ENCODE measurements at regions not wholly inside any gene's neighbourhood (a gene's known extent, or its start where the extent isn't known, plus 50 kb on each side); places are given as distances from the start of the nearest gene placed in this dataset.
"Not testable (repeated sequence)": the region's sequence is repeated elsewhere in the genome, so short reads cannot be mapped to it uniquely, and the experiment has no call there.

DNA sequence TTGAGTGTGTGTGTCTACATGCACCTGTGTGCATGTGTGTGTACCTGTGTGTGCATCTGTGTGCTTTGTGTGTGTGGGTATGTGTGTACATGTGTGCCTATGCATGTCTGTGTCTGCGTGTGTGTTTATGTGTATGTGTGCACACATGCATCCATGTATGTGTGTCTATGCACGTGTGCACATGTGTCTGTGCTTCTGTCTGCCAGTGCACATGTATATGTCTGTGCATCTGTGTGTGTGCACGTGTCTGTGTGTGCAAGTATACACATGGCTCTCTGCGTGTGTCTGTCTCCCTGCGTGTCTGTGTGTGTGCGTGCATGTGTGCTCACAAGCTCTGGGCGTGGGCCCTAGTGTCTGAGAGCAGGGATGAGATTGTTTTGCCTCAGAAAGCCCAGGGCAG is 85.3 kb upstream of the SEC14L1 start:
- Mint-ChIP-seq H3K9me3 (no peaks in the 10 kb centered on the region), H3K36me3 (ENCODE audit: insufficient read depth) (no peaks in the 10 kb centered on the region), H3K4me3 (no peak overlapping the region), H3K4me1 (ENCODE audit: low read depth) (peaks cover 2% of the 10 kb centered on the region), H3K27me3 (ENCODE audit: low read depth) (peaks cover 24% of the 10 kb centered on the region)
- DNase-seq, result no peak
- ATAC-seq, result no peak

DNA sequence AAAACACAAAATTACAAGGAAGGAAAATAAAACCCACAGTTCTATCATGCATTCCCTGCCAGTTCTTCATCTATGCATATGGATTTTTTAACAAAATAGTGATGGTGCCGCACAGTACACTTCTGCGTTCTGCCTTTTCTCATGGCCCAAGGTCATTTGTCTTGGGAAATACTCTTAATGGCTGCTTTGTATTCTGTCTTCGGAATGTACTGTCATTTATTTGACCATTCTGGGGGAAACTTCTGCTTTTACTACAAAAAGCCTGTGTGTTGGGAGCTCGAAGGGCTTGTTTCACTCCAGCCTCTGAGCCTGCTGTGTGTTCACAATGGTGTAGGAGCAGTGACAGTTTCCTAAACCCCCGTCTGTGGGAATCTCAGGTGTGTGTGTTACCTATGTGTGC is 82.8 kb upstream of the SEC14L1 start:
- no peaks in the 10 kb centered on the region for H3K9me3 Mint-ChIP-seq
- ATAC-seq, result no peak

DNA sequence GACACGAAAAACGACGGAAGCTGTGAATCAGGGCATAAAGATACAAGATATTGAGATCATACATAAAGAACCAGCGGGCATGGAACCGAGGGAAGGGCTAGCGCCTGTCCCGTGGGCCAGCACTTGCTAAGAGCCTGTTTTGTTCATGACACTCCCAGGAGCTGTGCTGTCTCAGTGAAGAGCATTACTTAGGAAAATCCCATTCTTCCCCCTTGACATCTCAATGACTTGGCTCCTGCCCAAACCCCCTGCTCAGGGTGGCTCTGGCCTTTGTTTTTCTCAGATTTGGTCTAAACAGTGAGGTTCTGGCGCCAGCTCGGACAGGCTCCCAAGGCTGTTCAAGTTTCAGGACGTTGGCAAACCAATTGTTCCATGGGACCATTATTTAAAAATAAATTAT is 79.1 kb upstream of the SEC14L1 start:
- peaks cover 15% of the 10 kb centered on the region for H3K27me3 Mint-ChIP-seq (ENCODE audit: low read depth)
- no peaks in the 10 kb centered on the region for H3K36me3 Mint-ChIP-seq (ENCODE audit: insufficient read depth)
- no peak overlapping the region for H3K4me3 Mint-ChIP-seq
- ATAC-seq (no peak), DNase-seq (no peak)
- peaks cover under 1% of the 10 kb centered on the region for H3K4me1 Mint-ChIP-seq (ENCODE audit: low read depth)
- no peaks in the 10 kb centered on the region for H3K9me3 Mint-ChIP-seq

More for the DNA sequence above, 82.8 kb upstream of the SEC14L1 start:
- H3K4me1 Mint-ChIP-seq (ENCODE audit: low read depth), result peaks cover 2% of the 10 kb centered on the region
- no peak for DNase-seq
- no peaks in the 10 kb centered on the region for H3K36me3 Mint-ChIP-seq (ENCODE audit: insufficient read depth)
- peaks cover 31% of the 10 kb centered on the region for H3K27me3 Mint-ChIP-seq (ENCODE audit: low read depth)
- no peak overlapping the region for H3K4me3 Mint-ChIP-seq

DNA sequence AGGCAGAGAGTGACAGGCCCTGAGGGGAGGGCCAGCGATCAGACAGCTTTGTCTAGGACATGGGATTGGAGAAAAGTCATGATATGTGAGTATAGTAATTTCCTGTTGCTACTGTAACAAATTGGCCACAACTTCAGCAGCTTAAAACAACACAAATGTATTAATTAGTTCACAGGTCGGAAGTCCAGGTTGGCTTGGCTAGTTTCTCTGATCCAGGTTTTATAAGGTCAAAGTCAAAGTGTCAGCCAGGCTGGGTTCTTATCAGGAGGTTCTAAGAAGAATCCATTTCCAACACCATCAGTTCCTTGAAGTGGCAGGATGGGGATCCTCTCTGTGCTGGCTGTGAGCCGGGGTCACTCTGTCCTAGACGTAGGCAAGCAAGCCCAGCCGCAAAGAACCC is 76.2 kb upstream of the SEC14L1 start:
- Mint-ChIP-seq H3K9me3 (no peaks in the 10 kb centered on the region), H3K27me3 (ENCODE audit: low read depth) (peaks cover 16% of the 10 kb centered on the region), H3K4me1 (ENCODE audit: low read depth) (peaks cover 1% of the 10 kb centered on the region), H3K36me3 (ENCODE audit: insufficient read depth) (no peaks in the 10 kb centered on the region), H3K4me3 (no peak overlapping the region)
- no peak for DNase-seq
- ATAC-seq, result no peak

DNA sequence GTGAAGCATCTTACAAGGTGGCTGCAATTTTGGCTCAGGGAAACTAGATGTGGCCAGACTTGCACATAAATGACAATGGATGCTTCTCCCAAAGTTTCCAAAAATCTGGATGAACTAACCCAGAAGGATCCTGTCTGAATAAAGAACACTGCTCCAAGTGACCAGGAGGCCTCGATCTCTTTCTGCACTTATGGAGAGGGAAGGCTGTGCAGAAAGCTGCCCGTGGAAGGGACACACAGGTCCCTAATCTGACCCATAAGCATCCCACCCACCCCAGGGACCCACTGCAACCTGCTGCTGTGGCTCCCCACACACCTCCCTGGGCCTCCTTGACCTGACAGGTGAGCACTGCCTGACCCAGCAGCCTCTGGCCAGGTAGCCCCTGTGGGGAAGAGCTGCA is 74.6 kb upstream of the SEC14L1 start:
- DNase-seq (no peak), ATAC-seq (no peak)
- Mint-ChIP-seq H3K36me3 (ENCODE audit: insufficient read depth) (no peaks in the 10 kb centered on the region), H3K9me3 (no peaks in the 10 kb centered on the region), H3K4me1 (ENCODE audit: low read depth) (peaks cover 1% of the 10 kb centered on the region), H3K4me3 (no peak overlapping the region), H3K27me3 (ENCODE audit: low read depth) (peaks cover 17% of the 10 kb centered on the region)

DNA sequence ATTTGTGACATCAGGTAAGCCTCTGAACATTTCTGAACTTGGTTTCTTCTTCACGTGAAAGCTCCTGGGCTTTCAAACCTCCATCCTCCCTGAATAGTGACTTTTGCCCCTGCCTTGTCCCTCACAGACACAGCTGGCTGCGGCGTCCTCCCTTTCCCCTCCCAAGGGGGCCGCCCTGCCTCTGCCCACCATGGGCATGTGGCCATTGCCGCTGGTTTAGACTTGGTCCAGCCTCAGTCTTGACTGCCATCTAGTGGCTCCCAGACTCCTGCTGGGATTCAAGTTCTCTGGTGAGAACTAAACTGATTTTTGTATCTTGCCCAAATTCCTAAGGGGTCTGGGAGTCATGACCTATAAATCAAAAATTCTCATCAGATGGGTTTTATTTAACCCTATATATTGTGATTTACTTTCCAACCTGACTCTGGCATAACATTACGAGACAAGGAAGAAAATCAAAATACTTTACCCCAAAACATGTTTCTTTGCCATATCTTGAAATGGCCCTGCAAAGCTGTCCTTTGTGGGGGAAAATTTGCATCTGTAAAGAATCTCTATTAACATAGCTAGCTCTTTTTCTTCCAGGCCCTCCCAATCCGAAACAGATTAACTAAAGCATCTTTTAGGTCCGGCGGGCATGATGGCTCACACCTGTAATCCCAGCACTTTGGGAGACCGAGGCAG is 73.9 kb upstream of the SEC14L1 start:
- ATAC-seq (peak; percentile 65 to 71), DNase-seq (peak; percentile 32)
- H3K4me1 Mint-ChIP-seq (ENCODE audit: low read depth); H3K4me3 Mint-ChIP-seq; H3K36me3 Mint-ChIP-seq (ENCODE audit: insufficient read depth); H3K9me3 Mint-ChIP-seq: not testable (repeated sequence)
- H3K27me3 Mint-ChIP-seq (ENCODE audit: low read depth), result peaks cover 18% of the 10 kb centered on the region

DNA sequence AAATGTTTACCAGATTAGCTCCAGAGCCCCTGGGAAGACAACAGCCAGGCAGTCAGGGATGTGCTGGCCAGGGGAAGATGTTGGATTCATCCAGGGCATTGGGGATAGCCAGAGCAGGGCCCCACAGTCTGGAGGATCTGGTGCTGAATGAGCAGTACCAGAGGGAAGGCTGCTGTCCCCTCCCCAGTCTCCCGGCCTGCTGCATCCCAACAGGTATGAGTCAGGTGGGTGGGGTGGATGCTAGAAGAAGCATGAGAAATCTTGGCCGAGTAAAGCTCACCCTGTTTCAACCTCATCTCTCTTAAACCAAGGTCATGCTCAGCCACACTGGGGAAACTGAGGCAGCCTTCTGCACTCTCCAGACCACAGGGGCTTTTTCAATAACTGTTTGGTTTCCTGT is 71.9 kb upstream of the SEC14L1 start:
- ATAC-seq (no peak), DNase-seq (no peak)
- Mint-ChIP-seq H3K4me3 (no peak overlapping the region), H3K27me3 (ENCODE audit: low read depth) (peaks cover 35% of the 10 kb centered on the region), H3K36me3 (ENCODE audit: insufficient read depth) (no peaks in the 10 kb centered on the region), H3K9me3 (no peaks in the 10 kb centered on the region), H3K4me1 (ENCODE audit: low read depth) (peaks cover 1% of the 10 kb centered on the region)

DNA sequence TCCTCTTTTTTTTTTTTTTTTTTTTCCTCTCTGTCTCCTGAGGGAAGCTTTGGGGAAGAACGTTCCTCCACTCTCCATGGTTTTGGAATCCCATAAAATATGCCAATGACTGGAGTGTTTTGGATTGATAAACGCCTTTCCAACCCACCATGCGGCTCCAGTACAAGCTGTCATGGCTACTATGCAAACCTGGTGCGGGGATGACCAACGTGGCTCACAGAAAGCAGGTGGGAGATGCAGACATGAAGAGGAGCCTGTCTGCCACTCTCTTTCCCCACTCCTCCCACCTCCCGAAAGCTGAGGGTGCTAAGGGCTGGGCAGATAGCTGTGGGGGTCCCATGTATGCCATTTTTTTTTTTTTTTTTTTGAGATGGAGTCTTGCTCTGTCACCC is 69.9 kb upstream of the SEC14L1 start:
- no peak for ATAC-seq
- peaks cover 1% of the 10 kb centered on the region for H3K4me1 Mint-ChIP-seq (ENCODE audit: low read depth)
- no peaks in the 10 kb centered on the region for H3K36me3 Mint-ChIP-seq (ENCODE audit: insufficient read depth)
- H3K4me3 Mint-ChIP-seq, result no peak overlapping the region
- H3K27me3 Mint-ChIP-seq (ENCODE audit: low read depth), result peaks cover 46% of the 10 kb centered on the region
- H3K9me3 Mint-ChIP-seq, result no peaks in the 10 kb centered on the region
- DNase-seq, result no peak

DNA sequence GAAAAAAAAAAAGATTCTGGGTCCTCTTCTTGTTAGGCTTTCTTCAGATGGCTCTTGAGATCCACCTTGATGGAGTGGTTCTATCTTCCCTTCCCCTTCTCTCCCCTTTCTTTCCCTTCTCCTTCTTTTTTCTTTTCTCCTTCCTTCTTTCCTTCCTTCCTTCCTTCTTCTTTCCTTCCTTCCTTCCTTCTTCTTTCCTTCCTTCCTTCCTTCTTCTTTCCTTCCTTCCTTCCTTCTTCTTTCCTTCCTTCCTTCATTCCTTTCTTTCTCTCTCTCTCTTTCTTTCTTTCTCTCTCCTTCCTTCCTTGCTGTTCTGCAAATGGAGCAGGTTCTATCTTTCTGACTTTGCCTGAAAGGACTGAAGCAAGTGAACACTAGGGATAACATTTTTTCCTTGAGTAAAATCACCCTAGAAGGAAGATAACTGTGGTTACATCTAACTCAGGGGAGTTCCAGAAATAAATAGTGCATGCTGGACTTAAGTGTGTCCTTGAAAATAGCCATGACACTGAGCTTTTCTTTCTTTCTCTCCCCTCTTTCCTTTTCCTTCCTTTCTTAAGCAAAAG is 68.8 kb upstream of the SEC14L1 start:
- H3K36me3 Mint-ChIP-seq (ENCODE audit: insufficient read depth), result no peaks in the 10 kb centered on the region
- H3K4me1 Mint-ChIP-seq (ENCODE audit: low read depth), result no peaks in the 10 kb centered on the region

DNA sequence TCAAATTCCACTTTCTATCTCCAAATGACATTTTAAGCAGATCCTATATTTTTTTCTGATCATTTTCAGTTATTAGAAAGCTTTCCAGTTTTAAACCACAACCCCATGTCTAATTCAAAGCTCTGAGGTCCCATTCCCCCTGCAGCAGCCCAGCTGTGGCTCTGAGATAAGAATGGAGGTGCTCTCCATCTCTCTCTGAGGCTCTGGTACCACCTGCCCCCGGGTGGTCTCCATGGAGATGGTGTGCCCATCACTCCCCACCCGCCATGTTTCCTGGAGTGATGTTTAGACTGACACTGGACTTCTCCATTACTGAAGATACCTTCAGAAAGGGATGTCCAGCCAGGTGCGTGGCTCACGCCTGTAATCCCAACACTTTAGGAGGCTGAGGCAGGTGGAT is 68.1 kb upstream of the SEC14L1 start:
- no peak overlapping the region for H3K4me3 Mint-ChIP-seq
- H3K4me1 Mint-ChIP-seq (ENCODE audit: low read depth), result no peaks in the 10 kb centered on the region
- no peak for DNase-seq
- H3K36me3 Mint-ChIP-seq (ENCODE audit: insufficient read depth), result no peaks in the 10 kb centered on the region
- H3K27me3 Mint-ChIP-seq (ENCODE audit: low read depth), result peaks cover 40% of the 10 kb centered on the region
- no peak for ATAC-seq
- no peaks in the 10 kb centered on the region for H3K9me3 Mint-ChIP-seq

More for the DNA sequence above, 68.8 kb upstream of the SEC14L1 start:
- no peaks in the 10 kb centered on the region for H3K9me3 Mint-ChIP-seq
- ATAC-seq (no peak), DNase-seq (no peak)
- H3K27me3 Mint-ChIP-seq (ENCODE audit: low read depth), result peaks cover 41% of the 10 kb centered on the region
- H3K4me3 Mint-ChIP-seq, result no peak overlapping the region

DNA sequence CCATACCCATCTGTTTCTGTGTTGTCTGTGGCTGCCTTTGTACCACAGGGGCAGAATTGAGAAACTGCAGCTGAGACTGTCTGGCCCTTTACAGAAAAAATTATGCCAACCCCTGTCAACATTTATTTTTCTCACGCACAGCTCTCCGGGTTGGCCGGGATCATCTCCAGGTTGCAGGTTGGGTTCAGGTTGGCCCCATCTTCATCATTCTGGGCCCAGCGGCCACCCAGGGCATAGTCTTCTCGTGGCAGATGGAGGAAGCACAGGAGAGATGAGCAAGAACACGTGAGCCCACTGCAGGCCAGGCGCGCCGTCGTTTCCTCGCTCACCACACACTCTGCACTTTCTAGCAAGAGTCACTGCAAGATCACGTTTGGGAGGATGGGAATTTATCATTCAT is 66.1 kb upstream of the SEC14L1 start:
- Mint-ChIP-seq H3K36me3 (ENCODE audit: insufficient read depth) (no peaks in the 10 kb centered on the region), H3K9me3 (no peaks in the 10 kb centered on the region), H3K4me1 (ENCODE audit: low read depth) (no peaks in the 10 kb centered on the region), H3K4me3 (no peak overlapping the region), H3K27me3 (ENCODE audit: low read depth) (peaks cover 37% of the 10 kb centered on the region)
- ATAC-seq (no peak), DNase-seq (no peak)

DNA sequence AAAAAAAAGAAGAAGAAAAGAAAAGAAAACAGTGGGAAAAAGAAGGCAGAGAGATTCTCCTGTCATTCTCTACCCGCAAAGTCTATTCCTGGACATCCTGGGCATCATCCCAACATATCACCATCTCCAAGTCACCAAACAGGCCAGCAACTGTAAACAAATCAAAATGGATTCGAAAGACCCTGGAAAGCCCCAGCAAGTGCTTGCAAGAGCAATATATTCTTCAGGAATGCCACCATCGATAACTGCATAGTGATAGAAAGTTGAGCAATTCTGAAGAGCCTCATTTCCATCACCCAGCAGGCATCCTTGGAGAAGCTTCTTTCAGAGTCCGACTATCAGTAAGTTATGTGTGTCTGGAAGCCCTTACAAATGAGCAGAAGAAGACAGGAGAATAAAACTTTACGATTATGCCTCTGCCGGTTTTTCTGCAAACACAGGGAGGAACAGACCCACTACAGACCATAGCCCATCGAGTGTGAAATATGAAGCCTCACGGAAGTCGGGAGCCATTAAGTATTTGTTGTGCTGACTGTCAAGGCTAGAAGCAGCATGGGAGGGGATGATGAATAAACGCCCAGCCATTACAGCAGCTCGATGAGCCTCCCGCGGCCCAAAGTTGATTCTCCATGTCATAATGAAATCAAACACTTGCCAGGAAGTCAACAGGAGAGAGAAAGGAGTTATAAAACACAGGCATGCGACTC is 64.5 kb upstream of the SEC14L1 start:
- Mint-ChIP-seq H3K4me3 (no peak overlapping the region), H3K27me3 (ENCODE audit: low read depth) (peaks cover 33% of the 10 kb centered on the region), H3K4me1 (ENCODE audit: low read depth) (no peaks in the 10 kb centered on the region), H3K9me3 (no peaks in the 10 kb centered on the region), H3K36me3 (ENCODE audit: insufficient read depth) (no peaks in the 10 kb centered on the region)
- DNase-seq, result no peak
- ATAC-seq, result no peak

DNA sequence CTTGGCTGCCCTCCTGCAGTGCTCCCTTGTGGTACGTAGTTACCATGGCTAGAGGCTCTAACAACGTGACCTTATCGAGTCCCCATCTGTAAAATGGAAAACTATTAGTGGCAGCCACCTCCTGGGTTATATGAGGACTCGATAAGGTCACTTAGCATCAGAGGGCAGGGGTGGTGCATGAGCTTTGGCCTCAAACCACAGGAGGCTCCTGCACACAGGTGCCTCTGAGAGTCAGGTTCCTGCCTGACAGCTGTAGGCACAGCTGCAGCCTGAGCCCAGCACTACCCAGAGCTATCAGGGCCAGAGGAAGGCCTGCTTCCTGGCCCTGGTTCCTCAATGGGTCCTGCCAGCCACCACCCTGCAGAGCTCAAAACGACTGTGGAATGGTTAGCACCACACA is 57.2 kb upstream of the SEC14L1 start:
- Mint-ChIP-seq H3K9me3 (no peaks in the 10 kb centered on the region), H3K4me1 (ENCODE audit: low read depth) (peaks cover 15% of the 10 kb centered on the region), H3K27me3 (ENCODE audit: low read depth) (peaks cover 2% of the 10 kb centered on the region), H3K36me3 (ENCODE audit: insufficient read depth) (peaks cover under 1% of the 10 kb centered on the region), H3K4me3 (no peak overlapping the region)
- ATAC-seq, result no peak
- no peak for DNase-seq

DNA sequence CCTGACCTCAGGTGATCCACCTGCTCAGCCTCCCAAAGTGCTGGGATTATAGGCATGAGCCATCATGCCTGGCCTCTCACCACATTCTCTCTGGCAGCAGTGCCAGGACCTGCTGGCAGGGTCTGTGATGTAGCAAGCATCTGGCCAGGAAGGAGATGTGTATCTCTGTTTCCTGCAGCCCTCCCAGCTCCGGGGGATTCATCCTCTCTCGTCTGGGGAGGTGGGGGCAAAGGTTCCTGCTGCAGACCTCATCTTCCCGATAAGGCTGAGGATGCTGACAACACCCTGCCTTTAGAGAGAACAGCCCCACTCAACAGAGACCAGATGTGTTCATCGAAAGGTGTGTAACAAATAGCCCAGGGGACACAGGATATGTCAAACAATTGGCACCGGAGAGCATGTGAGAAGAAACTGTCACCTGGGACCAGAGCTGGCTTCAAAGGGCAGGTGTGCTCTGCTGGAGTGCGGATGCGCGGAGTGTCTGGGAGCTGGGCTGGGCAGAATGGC is 54.8 kb upstream of the SEC14L1 start:
- no peak for ATAC-seq
- Mint-ChIP-seq H3K36me3 (ENCODE audit: insufficient read depth) (peaks cover 16% of the 10 kb centered on the region), H3K4me1 (ENCODE audit: low read depth) (peaks cover 29% of the 10 kb centered on the region), H3K4me3 (peak overlapping the region; percentile 17), H3K27me3 (ENCODE audit: low read depth) (peaks cover 2% of the 10 kb centered on the region), H3K9me3 (no peaks in the 10 kb centered on the region)
- DNase-seq, result no peak

Data from activated T-cell treated with anti-CD3 and anti-CD28 coated beads, Interleukin-2, amount 50 U/mL, for 4 hours (primary cell).